Gastroesophageal sphincter (tissue), 4 donors: ENCODE measurements at regions not wholly inside any gene's neighbourhood (a gene's known extent, or its start where the extent isn't known, plus 50 kb on each side); places are given as distances from the start of the nearest gene placed in this dataset.

ENCODE experiments used
- ATAC-seq: fragments of 150-250 bp; one replicate; pipeline ENCODE4 v1.9.1; 2016; ENCODE audit warnings: mild to moderate bottlenecking, moderate library complexity
- H3K27ac ChIP-seq, 4 donors: fragments of 200-600 bp; sonication (generic) in 3 of 4; 1 replicate in 3 of 4; 2 replicates in 1 of 4; pipeline ENCODE4 v1.5.1; 2016 to 2019
- H3K27me3 ChIP-seq: fragments of 200-600 bp; sonication (generic); one replicate; pipeline ENCODE4 v1.5.1; 2019
- H3K36me3 ChIP-seq, 2 donors: fragments of 200-600 bp; sonication (generic); one replicate each; pipeline ENCODE4 v1.5.1; 2019; ENCODE audit warnings: control low read depth in 1 of 2
- H3K4me1 ChIP-seq, 3 donors: fragments of 200-600 bp; sonication (generic); 1 replicate in 2 of 3; 2 replicates in 1 of 3; pipeline ENCODE4 v1.5.1; 2016 to 2019; ENCODE audit warnings: control low read depth in 2 of 3
- H3K4me3 ChIP-seq, 2 donors: fragments of 200-600 bp; sonication (generic); one replicate each; pipeline ENCODE4 v1.5.1; 2019; ENCODE audit warnings: mild to moderate bottlenecking in 1 of 2, moderate library complexity in 1 of 2
- H3K9me3 ChIP-seq, 3 donors: fragments of 200-600 bp; sonication (generic); one replicate each; pipeline ENCODE4 v1.5.1; 2017 to 2019; ENCODE audit warnings: control low read depth in 2 of 3
- CTCF ChIP-seq, 4 experiments: fragments of 200-600 bp in 2 of 4; fragments of 450-650 bp in 2 of 4; sonication (generic) in 1 of 4; IDR thresholded peaks; one replicate each; pipeline ENCODE4 v1.5.1; 2017 to 2019; ENCODE audit warnings: antibody characterized with exemption in 4 of 4, mild to moderate bottlenecking in 2 of 4, moderate library complexity in 2 of 4
- EP300 ChIP-seq: sonication (generic); formaldehyde crosslinking; IDR thresholded peaks from one replicate; pipeline ENCODE4 v1.6.1; 2017; ENCODE audit warnings: antibody characterized with exemption, mild to moderate bottlenecking
- POLR2A ChIP-seq, 2 donors: fragments of 450-650 bp; IDR thresholded peaks; one replicate each; pipeline ENCODE4 v1.6.1; 2017; ENCODE audit warnings: antibody characterized with exemption in 2 of 2, mild to moderate bottlenecking in 2 of 2, moderate library complexity in 1 of 2
- POLR2AphosphoS5 ChIP-seq: sonication (generic); formaldehyde crosslinking; IDR thresholded peaks from one replicate; pipeline ENCODE4 v1.6.1; 2017; ENCODE audit warnings: antibody characterized with exemption
- WGBS, 2 donors: methylation state at CpG; one replicate each; pipeline ENCODE4 v1.1.5; 2018; ENCODE audit warnings: low coverage in 1 of 2; 5-methylcytosine and 5-hydroxymethylcytosine counted together

GRCh38 chr1:17946434-17946833 lies 161.2 kb upstream of the IGSF21 start:
- Histone ChIP-seq H3K27me3 (peaks cover 58% of the 10 kb centered on the region), H3K9me3 (no peaks in the 10 kb centered on the region), H3K4me3 (no peak overlapping the region), H3K36me3 (no peaks in the 10 kb centered on the region), H3K27ac (no peak overlapping the region), H3K4me1 (no peaks in the 10 kb centered on the region)
- ATAC-seq = no peak
- 100% methylated on average over 1 of the region's 1 CpG; no CpG with 5 or more reads in 1 of the 2 donors for WGBS, 2 donors
- no peak for TF ChIP-seq EP300
- TF ChIP-seq CTCF (IDR thresholded peaks at IDR 0.05) = no peak
- no peak for TF ChIP-seq POLR2A (IDR thresholded peaks at IDR 0.05)
- TF ChIP-seq POLR2AphosphoS5 = no peak

GRCh38 chr1:17948594-17948993 lies 159.0 kb upstream of the IGSF21 start:
- 18% methylated on average over 4 of the region's 9 CpGs; no CpG with 5 or more reads in 1 of the 2 donors for WGBS, 2 donors
- Histone ChIP-seq H3K36me3 (no peaks in the 10 kb centered on the region), H3K4me3 (no peak overlapping the region), H3K4me1 (no peaks in the 10 kb centered on the region), H3K27ac (no peak overlapping the region), H3K9me3 (no peaks in the 10 kb centered on the region), H3K27me3 (peaks cover 76% of the 10 kb centered on the region)
- ATAC-seq = no peak
- TF ChIP-seq POLR2A (IDR thresholded peaks at IDR 0.05) (no peak), EP300 (no peak), POLR2AphosphoS5 (no peak), CTCF (IDR thresholded peaks at IDR 0.05) (no peak)

- H3K36me3 ChIP-seq = no peaks in the 10 kb centered on the region
Observed at GRCh38 chr1:17949511-17949910, 158.1 kb upstream of the IGSF21 start.

GRCh38 chr1:17950728-17951127 lies 156.9 kb upstream of the IGSF21 start:
- H3K27me3 ChIP-seq = peaks cover 96% of the 10 kb centered on the region
- no peak for ATAC-seq
- no peaks in the 10 kb centered on the region for H3K4me1 ChIP-seq
- WGBS, 2 donors = 54% methylated on average over 6 of the region's 12 CpGs; no CpG with 5 or more reads in 1 of the 2 donors
- TF ChIP-seq EP300 (no peak), POLR2AphosphoS5 (no peak), POLR2A (IDR thresholded peaks at IDR 0.05) (no peak), CTCF (IDR thresholded peaks at IDR 0.05) (no peak)
- H3K9me3 ChIP-seq = no peaks in the 10 kb centered on the region
- H3K36me3 ChIP-seq = no peaks in the 10 kb centered on the region
- no peak overlapping the region for H3K27ac ChIP-seq
- H3K4me3 ChIP-seq = no peak overlapping the region

More at GRCh38 chr1:17949511-17949910, 158.1 kb upstream of the IGSF21 start:
- 39 to 47% methylated on average over 6 to 8 of the region's 8 CpGs for WGBS, 2 donors
- Histone ChIP-seq H3K27ac (no peak overlapping the region), H3K9me3 (no peaks in the 10 kb centered on the region), H3K27me3 (peaks cover 85% of the 10 kb centered on the region), H3K4me3 (no peak overlapping the region), H3K4me1 (no peaks in the 10 kb centered on the region)
- TF ChIP-seq POLR2AphosphoS5 = no peak
- no peak for TF ChIP-seq EP300
- ATAC-seq = no peak

- TF ChIP-seq POLR2A (IDR thresholded peaks at IDR 0.05) = no peak
- no peak for TF ChIP-seq EP300
- no peak for TF ChIP-seq CTCF (IDR thresholded peaks at IDR 0.05)
- TF ChIP-seq POLR2AphosphoS5 = no peak
- H3K27me3 ChIP-seq = peaks cover 90% of the 10 kb centered on the region
- no peaks in the 10 kb centered on the region for H3K9me3 ChIP-seq
- H3K36me3 ChIP-seq = no peaks in the 10 kb centered on the region
- no peak overlapping the region for H3K27ac ChIP-seq
- no peak for ATAC-seq
- 34 to 50% methylated on average over 10 of the region's 10 CpGs for WGBS, 2 donors
- H3K4me1 ChIP-seq = no peaks in the 10 kb centered on the region
- no peak overlapping the region for H3K4me3 ChIP-seq
Observed at GRCh38 chr1:17952506-17952905, 155.1 kb upstream of the IGSF21 start.
